Thyroid gland (tissue), 4 donors: ENCODE measurements at regions not wholly inside any gene's neighbourhood (a gene's known extent, or its start where the extent isn't known, plus 50 kb on each side); places are given as distances from the start of the nearest gene placed in this dataset.

Experiments used
- DNase-seq, 2 donors: peaks; one replicate each; pipeline ENCODE4 v3.0.0-alpha.2; 2019
- H3K27ac ChIP-seq, 3 donors: fragments of 200-600 bp; sonication (generic); 1 replicate in 2 of 3; 2 replicates in 1 of 3; pipeline ENCODE4 v1.5.1; 2016 to 2019; ENCODE audit warnings: mild to moderate bottlenecking in 1 of 3, moderate library complexity in 1 of 3
- H3K27me3 ChIP-seq: fragments of 200-600 bp; sonication (generic); one replicate; pipeline ENCODE4 v1.5.1; 2019
- H3K36me3 ChIP-seq, 2 donors: fragments of 200-600 bp; sonication (generic); one replicate each; pipeline ENCODE4 v1.5.1; 2016 to 2019
- H3K4me1 ChIP-seq, 2 donors: fragments of 200-600 bp; sonication (generic); one replicate each; pipeline ENCODE4 v1.5.1; 2017 to 2019
- H3K4me3 ChIP-seq, 3 donors: fragments of 200-600 bp; sonication (generic); replicated peaks in 1 of 3; 1 replicate in 2 of 3; 2 replicates in 1 of 3; pipeline ENCODE4 v1.5.1; 2016; ENCODE audit warnings: mild to moderate bottlenecking in 1 of 3
- H3K9me3 ChIP-seq: fragments of 200-600 bp; sonication (generic); one replicate; pipeline ENCODE4 v1.5.1; 2017
- CTCF ChIP-seq, 6 experiments: fragments of 200-600 bp in 3 of 6; fragments of 450-650 bp in 3 of 6; sonication (generic) in 3 of 6; IDR thresholded peaks; one replicate each; pipeline ENCODE4 v1.5.1; 2016 to 2019; ENCODE audit warnings: antibody characterized with exemption in 6 of 6, mild to moderate bottlenecking in 2 of 6, inconsistent platforms in 1 of 6, moderate library complexity in 1 of 6
- POLR2A ChIP-seq, 2 donors: fragments of 450-650 bp; IDR thresholded peaks; one replicate each; pipeline ENCODE4 v1.6.1; 2017; ENCODE audit warnings: antibody characterized with exemption in 2 of 2, mild to moderate bottlenecking in 2 of 2, moderate library complexity in 1 of 2
- WGBS, 2 donors: methylation state at CpG; one replicate each; pipeline ENCODE4 v1.1.5; 2017; 5-methylcytosine and 5-hydroxymethylcytosine counted together
- intact Hi-C: fragments of 100-400 bp; cut with DNase I; formaldehyde crosslinking; loops from one replicate; pipeline ENCODE4 v1.15.1; 2023

GRCh38 chr2:21728133-21728532, 604.4 kb downstream of the TDRD15 start:
- Histone ChIP-seq H3K9me3 (no peaks in the 10 kb centered on the region), H3K36me3 (no peaks in the 10 kb centered on the region), H3K27me3 (no peaks in the 10 kb centered on the region), H3K4me3 (no peak overlapping the region), H3K4me1 (no peaks in the 10 kb centered on the region), H3K27ac (no peak overlapping the region)
- 84 to 85% methylated on average over 2 of the region's 2 CpGs for WGBS, 2 donors
- DNase-seq: no peak
- TF ChIP-seq POLR2A (IDR thresholded peaks at IDR 0.05) (no peak), CTCF (IDR thresholded peaks at IDR 0.05) (no peak)
- intact Hi-C loops: no loop called here

DNA sequence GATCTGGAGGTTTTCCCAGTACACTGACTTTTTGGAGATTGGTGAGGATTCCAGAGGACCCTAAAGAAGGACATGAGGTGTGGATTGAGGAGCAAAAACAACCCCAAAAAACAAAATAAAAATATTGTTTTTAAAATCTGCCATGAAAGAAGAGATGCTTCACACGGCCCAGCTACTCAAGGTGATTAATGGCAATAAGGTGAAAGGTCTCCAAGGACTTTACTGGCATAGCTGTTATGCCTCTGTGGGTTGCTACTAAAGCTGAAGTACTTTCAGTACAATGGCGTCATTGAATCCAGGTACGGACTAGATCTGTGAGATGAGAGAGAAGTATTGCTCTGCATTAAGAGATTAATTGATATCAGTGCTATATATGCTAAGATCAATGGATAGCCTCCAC, 606.4 kb downstream of the TDRD15 start:
- WGBS, 2 donors: 67 to 72% methylated on average over 3 of the region's 3 CpGs
- Histone ChIP-seq H3K27me3 (no peaks in the 10 kb centered on the region), H3K27ac (no peak overlapping the region), H3K4me1 (no peaks in the 10 kb centered on the region), H3K36me3 (no peaks in the 10 kb centered on the region), H3K4me3 (no peak overlapping the region), H3K9me3 (no peaks in the 10 kb centered on the region)
- intact Hi-C loops: no loop called here
- DNase-seq: no peak
- TF ChIP-seq POLR2A (IDR thresholded peaks at IDR 0.05) (no peak), CTCF (IDR thresholded peaks at IDR 0.05) (no peak)

DNA sequence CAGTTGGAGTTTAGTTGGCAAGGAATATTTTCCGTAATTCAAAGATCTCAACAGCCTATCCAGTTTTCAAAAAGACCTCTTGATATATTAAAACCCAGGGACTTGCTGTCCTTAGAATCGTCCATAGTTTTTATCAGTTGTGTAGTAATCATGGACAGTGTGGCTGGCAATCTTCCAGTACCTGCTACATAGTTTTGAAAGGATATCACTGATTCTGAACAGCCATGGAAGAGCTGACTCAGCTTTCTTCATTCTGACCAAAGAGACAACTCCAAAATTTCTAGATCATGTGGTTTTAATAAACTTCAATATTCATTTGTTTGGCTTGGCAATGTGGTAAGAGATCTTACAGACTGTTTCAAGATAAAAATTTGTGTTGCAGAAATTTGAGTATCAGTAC, 616.7 kb downstream of the TDRD15 start:
- Histone ChIP-seq H3K4me1 (no peaks in the 10 kb centered on the region), H3K36me3 (no peaks in the 10 kb centered on the region), H3K27me3 (no peaks in the 10 kb centered on the region), H3K4me3 (no peak overlapping the region), H3K9me3 (no peaks in the 10 kb centered on the region), H3K27ac (no peak overlapping the region)
- 66 to 72% methylated on average over 2 of the region's 2 CpGs for WGBS, 2 donors
- no peak for DNase-seq
- intact Hi-C loops: no loop called here
- no peak for TF ChIP-seq POLR2A (IDR thresholded peaks at IDR 0.05)
- TF ChIP-seq CTCF (IDR thresholded peaks at IDR 0.05): no peak

- Histone ChIP-seq H3K9me3 (no peaks in the 10 kb centered on the region), H3K4me1 (no peaks in the 10 kb centered on the region), H3K27ac (no peak overlapping the region), H3K27me3 (no peaks in the 10 kb centered on the region), H3K36me3 (no peaks in the 10 kb centered on the region), H3K4me3 (no peak overlapping the region)
- 88 to 91% methylated on average over 3 of the region's 3 CpGs for WGBS, 2 donors
- TF ChIP-seq POLR2A (IDR thresholded peaks at IDR 0.05) (no peak), CTCF (IDR thresholded peaks at IDR 0.05) (no peak)
- intact Hi-C loops: no loop called here
- no peak for DNase-seq
Observed at GRCh38 chr2:21746499-21746898, 622.7 kb downstream of the TDRD15 start.

DNA sequence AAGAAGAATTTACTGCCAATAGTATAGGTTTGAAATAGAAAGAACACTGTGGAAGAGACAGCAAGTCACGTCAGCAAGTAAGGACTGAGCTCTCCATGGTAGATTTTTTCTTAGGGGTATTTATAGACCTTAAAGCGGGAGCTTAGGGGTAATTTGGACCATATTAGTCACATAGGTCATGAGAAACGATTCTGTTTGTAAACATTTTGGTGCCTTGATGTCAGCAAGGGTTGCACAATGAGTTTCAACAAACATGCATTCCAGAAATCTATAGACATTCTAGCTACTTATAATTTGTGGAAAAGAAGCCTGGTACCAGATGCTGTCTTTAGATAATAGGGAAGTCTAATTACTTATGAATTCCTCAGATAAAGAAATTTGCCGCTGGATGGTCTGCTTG, 624.7 kb downstream of the TDRD15 start:
- TF ChIP-seq CTCF (IDR thresholded peaks at IDR 0.05): no peak
- no peak for TF ChIP-seq POLR2A (IDR thresholded peaks at IDR 0.05)
- H3K4me1 ChIP-seq: no peaks in the 10 kb centered on the region
- DNase-seq: no peak
- H3K36me3 ChIP-seq: no peaks in the 10 kb centered on the region
- no peak overlapping the region for H3K27ac ChIP-seq
- H3K27me3 ChIP-seq: no peaks in the 10 kb centered on the region
- H3K4me3 ChIP-seq: no peak overlapping the region
- no peaks in the 10 kb centered on the region for H3K9me3 ChIP-seq
- intact Hi-C loops: no loop called here
- 72 to 83% methylated on average over 4 of the region's 4 CpGs for WGBS, 2 donors
